Skeletal muscle tissue (tissue), 3 donors: ENCODE measurements at regions not wholly inside any gene's neighbourhood (a gene's known extent, or its start where the extent isn't known, plus 50 kb on each side); places are given as distances from the start of the nearest gene placed in this dataset.

Source experiments
- H3K27ac ChIP-seq: one replicate; pipeline ENCODE4 v1.7.0; 2013; ENCODE audit warnings: mild to moderate bottlenecking, low read depth, low read length, inconsistent platforms
- H3K27me3 ChIP-seq, 3 donors: one replicate each; pipeline ENCODE4 v1.7.0; 2013; ENCODE audit warnings: low read length in 3 of 3; ENCODE audit not compliant: control insufficient read depth in 3 of 3, insufficient read depth in 3 of 3
- H3K36me3 ChIP-seq, 3 donors: one replicate each; pipeline ENCODE4 v1.7.0; 2013; ENCODE audit warnings: low read length in 3 of 3; ENCODE audit not compliant: control insufficient read depth in 3 of 3, insufficient read depth in 3 of 3
- H3K4me1 ChIP-seq, 3 donors: one replicate each; pipeline ENCODE4 v1.7.0; 2013; ENCODE audit warnings: low read length in 3 of 3, mild to moderate bottlenecking in 3 of 3; ENCODE audit not compliant: control insufficient read depth in 3 of 3, insufficient read depth in 3 of 3
- H3K4me3 ChIP-seq, 3 donors: one replicate each; pipeline ENCODE4 v1.7.0; 2013; ENCODE audit warnings: low read length in 3 of 3
- H3K9ac ChIP-seq, 3 donors: one replicate each; pipeline ENCODE4 v1.7.0; 2013; ENCODE audit warnings: low read length in 3 of 3, mild to moderate bottlenecking in 3 of 3, moderate library complexity in 2 of 3, low read depth in 1 of 3
- H3K9me3 ChIP-seq, 3 donors: one replicate each; pipeline ENCODE4 v1.7.0; 2013; ENCODE audit warnings: low read length in 3 of 3; ENCODE audit not compliant: control insufficient read depth in 3 of 3
- donor health status: Osteomylitis.

DNA sequence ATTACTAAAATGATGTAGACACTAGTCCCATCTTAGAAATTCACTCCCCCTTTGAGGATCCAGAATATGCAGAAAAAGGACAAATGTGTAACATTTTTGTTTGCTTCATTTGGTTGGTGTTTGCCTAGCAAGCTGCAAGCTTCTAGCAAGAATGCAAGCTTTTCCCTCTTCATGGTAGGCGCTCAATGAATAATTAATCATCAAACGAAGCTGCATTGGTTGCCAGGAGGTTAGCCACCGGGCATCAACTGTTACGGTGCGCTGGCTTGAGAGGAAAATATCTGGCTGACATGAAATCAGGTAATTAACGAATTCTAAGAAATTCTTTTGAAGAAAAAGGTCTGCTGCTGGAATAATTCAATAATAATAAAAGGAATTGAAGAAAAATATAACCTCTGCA lies 341.0 kb upstream of the KYNU start:
- no peaks in the 10 kb centered on the region for H3K27me3 ChIP-seq

DNA sequence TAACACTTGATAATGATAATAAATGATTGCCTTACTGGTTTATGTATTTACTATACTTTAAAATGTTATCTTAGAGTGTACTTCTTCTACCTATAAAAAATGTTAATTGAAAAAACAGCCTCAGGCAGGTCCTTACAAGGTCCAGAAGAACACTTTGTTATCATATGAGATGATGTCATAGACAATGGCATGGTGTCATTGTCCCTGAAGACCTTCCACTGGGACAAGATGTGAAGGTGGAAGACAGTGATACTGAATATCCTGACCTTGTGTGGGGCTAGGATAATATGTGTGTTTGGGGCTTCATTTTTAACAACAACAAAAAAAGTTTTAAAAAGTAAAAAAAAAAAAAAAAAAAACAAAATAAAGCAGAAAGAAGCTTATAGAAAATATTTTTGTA lies 342.2 kb upstream of the KYNU start:
- no peak overlapping the region for H3K27ac ChIP-seq
- H3K9ac ChIP-seq, result no peak overlapping the region

More for the DNA sequence above, 341.0 kb upstream of the KYNU start:
- no peaks in the 10 kb centered on the region for H3K4me1 ChIP-seq
- H3K9me3 ChIP-seq, result no peaks in the 10 kb centered on the region
- no peak overlapping the region for H3K4me3 ChIP-seq
- H3K27ac ChIP-seq, result no peak overlapping the region
- H3K36me3 ChIP-seq, result no peaks in the 10 kb centered on the region
- no peak overlapping the region for H3K9ac ChIP-seq

DNA sequence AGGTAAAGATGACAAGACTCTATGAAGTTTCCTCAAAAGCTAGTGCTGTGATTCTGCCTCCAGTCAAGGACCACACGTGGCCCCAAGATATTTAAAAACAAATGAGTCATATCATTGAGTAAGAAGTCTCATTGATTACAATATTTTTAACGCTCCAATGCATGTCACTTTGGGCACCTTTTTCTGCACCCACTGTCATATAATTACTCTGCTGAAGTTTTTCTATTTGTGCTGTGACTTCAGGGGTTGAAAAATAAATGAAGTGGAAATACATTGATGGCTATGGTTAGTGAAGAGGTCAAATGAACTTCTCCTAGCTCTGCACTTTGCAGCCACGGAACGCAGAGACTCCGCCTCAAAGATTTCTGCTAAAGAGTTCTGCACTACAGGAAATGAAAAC lies 344.3 kb upstream of the KYNU start:
- H3K4me3 ChIP-seq, result no peak overlapping the region
- H3K36me3 ChIP-seq, result no peaks in the 10 kb centered on the region
- no peak overlapping the region for H3K9ac ChIP-seq
- H3K27ac ChIP-seq, result no peak overlapping the region
- H3K27me3 ChIP-seq, result no peaks in the 10 kb centered on the region
- no peaks in the 10 kb centered on the region for H3K9me3 ChIP-seq
- H3K4me1 ChIP-seq, result no peaks in the 10 kb centered on the region

More for the DNA sequence above, 342.2 kb upstream of the KYNU start:
- Histone ChIP-seq H3K9me3 (no peaks in the 10 kb centered on the region), H3K4me3 (no peak overlapping the region), H3K36me3 (no peaks in the 10 kb centered on the region), H3K27me3 (no peaks in the 10 kb centered on the region), H3K4me1 (no peaks in the 10 kb centered on the region)

DNA sequence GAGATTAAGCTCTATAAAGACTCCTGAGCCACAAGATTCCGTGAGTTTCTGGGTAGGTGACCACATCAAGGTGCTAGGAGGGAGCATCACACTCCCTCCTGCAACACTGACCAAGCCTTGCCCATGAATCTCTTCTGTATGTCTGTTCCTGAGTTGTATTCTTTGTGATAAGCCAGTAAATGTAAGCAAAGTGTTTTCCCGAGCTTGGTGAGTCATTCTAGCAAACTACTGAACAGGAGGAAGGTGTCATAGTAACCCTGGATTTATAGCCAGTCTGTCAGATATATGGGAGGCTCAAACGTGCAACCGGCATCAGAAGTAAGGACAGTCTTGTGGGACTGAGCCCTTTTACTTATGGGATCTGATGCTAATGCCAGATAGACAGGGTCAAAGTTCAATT lies 346.1 kb upstream of the KYNU start:
- Histone ChIP-seq H3K4me3 (no peak overlapping the region), H3K36me3 (no peaks in the 10 kb centered on the region), H3K27ac (no peak overlapping the region), H3K27me3 (no peaks in the 10 kb centered on the region), H3K9ac (no peak overlapping the region), H3K4me1 (no peaks in the 10 kb centered on the region), H3K9me3 (no peaks in the 10 kb centered on the region)

DNA sequence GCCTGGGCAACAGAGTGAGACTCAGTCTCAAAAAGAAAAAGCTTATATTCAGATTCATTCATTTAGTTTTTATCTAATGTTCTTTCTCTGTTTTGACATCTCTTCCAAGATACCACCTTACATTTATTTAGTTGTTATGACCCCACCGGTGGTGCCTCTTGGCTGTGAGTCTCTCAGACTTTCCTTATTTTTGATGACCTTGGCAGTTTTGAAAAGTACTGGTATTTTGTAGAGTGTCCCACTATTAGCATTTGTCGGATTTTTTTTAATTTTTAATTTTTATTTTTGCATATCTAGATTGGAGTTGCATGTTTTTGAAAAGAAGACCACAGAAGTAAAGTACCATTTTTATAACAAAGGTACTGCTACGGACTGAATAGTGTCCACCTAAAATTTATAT lies 351.7 kb upstream of the KYNU start:
- Histone ChIP-seq H3K4me1 (no peaks in the 10 kb centered on the region), H3K36me3 (no peaks in the 10 kb centered on the region), H3K27ac (no peak overlapping the region), H3K9ac (no peak overlapping the region), H3K27me3 (no peaks in the 10 kb centered on the region), H3K4me3 (no peak overlapping the region), H3K9me3 (no peaks in the 10 kb centered on the region)

DNA sequence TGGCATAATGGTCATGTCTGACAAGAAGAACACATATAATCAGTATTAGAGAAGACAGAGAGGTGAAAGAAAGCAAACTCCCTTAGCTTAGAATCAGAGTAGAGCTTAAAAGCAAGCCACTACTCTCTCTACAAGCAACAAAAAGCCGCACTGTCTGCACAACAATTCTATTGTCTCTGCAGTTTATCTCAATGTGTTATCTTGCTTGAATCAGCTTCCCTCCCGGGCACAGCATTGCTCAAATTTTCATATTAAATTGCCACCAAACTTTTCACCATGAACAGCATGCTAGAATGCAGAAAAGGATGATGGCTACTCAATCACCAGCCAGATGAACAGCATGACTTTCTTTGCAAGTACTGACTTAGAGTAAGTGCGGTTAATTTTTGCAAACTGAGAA lies 356.0 kb upstream of the KYNU start:
- Histone ChIP-seq H3K9me3 (no peaks in the 10 kb centered on the region), H3K36me3 (no peaks in the 10 kb centered on the region), H3K27me3 (no peaks in the 10 kb centered on the region), H3K4me1 (no peaks in the 10 kb centered on the region), H3K4me3 (no peak overlapping the region), H3K9ac (no peak overlapping the region), H3K27ac (no peak overlapping the region)

DNA sequence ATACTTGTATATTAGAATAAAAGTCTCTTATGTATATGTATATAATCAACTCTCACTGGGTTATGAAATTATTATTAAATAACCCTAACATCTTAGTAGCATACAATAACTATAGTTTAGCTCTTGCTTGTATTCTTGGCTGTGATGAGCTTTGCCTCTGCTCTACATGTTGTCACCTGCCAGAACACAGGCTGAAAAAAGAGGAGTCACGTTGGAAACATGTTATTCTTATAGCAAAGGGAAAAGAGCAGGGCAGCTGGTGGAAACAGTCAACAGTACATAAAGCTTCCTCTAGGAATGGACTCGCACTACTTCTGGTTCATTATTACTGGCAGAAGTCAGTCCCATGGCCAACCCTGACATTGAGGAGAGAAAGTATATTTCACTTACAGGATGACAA lies 362.0 kb upstream of the KYNU start:
- Histone ChIP-seq H3K9me3 (peaks cover 0 to 2% (median 0%) of the 10 kb centered on the region in 3 donors), H3K9ac (no peak overlapping the region), H3K4me1 (no peaks in the 10 kb centered on the region), H3K27me3 (no peaks in the 10 kb centered on the region), H3K4me3 (no peak overlapping the region), H3K27ac (no peak overlapping the region), H3K36me3 (no peaks in the 10 kb centered on the region)

DNA sequence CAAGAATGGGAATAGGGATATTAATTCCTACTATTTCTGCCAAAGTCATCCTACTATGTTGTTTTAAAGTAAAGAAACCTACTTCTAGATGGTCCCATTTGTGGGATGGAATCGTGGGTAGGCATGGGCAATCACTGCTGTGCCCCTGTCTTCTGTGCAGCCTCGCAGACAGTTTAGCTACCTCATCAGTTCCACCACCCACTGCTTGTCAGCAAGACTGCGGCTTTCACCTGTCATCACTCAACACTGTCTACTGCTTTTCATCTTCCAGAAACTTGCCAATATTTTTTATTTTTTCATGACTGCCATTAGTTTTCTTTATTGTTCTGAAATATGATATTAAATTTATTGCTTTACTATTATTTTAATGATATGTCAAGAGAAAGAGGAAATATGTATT lies 368.1 kb upstream of the KYNU start:
- H3K36me3 ChIP-seq, result no peaks in the 10 kb centered on the region
- no peak overlapping the region for H3K4me3 ChIP-seq
- H3K4me1 ChIP-seq, result no peaks in the 10 kb centered on the region
- H3K27me3 ChIP-seq, result no peaks in the 10 kb centered on the region
- no peak overlapping the region for H3K27ac ChIP-seq
- H3K9ac ChIP-seq, result no peak overlapping the region
- H3K9me3 ChIP-seq, result peaks cover 0 to 2% (median 0%) of the 10 kb centered on the region in 3 donors

DNA sequence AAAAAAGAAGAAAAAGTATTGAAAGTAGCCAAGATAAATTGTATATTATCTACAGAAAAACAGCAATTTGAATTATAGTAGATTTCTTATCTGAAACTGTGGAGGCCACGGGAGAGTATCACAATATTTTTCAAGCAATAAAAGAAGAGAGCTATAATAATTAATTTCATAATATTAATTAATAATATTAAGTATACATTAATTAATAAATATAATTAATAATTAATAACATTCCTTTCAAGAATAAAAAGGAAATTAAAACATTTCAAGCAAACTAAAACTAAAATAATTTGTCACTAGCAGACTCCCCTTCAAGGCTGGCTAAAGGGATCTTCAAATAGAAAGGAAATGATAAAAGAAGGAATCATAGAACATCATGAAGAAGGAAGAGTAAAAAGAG lies 372.7 kb upstream of the KYNU start:
- no peaks in the 10 kb centered on the region for H3K27me3 ChIP-seq
- H3K9me3 ChIP-seq, result no peaks in the 10 kb centered on the region
- H3K36me3 ChIP-seq, result no peaks in the 10 kb centered on the region
- H3K4me3 ChIP-seq, result no peak overlapping the region
- H3K9ac ChIP-seq, result no peak overlapping the region
- no peak overlapping the region for H3K27ac ChIP-seq
- no peaks in the 10 kb centered on the region for H3K4me1 ChIP-seq

DNA sequence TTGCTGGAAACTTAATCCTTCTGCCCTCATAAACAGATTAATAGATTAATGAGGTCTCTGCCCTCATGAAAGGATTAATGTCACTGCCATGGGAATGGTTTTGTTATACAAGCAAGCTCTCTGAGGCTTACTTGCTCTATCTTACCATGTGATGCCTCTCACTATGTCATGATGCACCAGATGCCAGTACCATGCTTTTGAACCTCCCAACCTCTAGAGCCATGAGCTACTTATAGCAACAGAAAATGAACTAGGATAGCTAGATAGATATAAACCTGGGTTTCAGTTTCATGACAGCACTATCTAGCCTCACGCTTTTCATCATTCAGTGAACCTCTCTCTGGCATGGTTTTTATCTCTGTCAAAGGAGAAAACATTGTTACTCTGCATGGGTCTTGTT lies 371.6 kb upstream of the LRP1B start:
- H3K27ac ChIP-seq, result no peak overlapping the region
- no peak overlapping the region for H3K4me3 ChIP-seq
- H3K4me1 ChIP-seq, result no peaks in the 10 kb centered on the region
- H3K36me3 ChIP-seq, result no peaks in the 10 kb centered on the region
- H3K9ac ChIP-seq, result no peak overlapping the region
- no peaks in the 10 kb centered on the region for H3K9me3 ChIP-seq
- no peaks in the 10 kb centered on the region for H3K27me3 ChIP-seq

DNA sequence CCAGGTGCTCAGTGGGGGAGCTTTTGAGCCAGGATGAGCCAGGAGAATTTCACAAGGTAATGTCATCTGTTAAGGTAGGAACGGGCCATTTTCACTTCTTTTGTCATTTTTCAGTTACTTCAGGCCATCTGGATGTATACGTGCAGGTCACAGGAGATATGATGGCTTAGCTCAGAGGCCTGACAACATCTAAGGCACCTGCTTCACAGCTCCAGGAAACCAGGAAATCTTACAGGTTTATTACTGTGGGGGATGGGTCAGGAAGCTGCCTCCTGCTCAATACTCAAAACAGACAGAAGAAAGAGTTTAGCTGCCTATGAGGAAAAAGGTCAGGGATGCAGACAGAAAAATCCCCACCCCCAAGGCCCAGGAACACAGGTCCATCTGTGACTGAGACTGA lies 364.3 kb upstream of the LRP1B start:
- Histone ChIP-seq H3K9me3 (no peaks in the 10 kb centered on the region), H3K36me3 (no peaks in the 10 kb centered on the region), H3K4me3 (no peak overlapping the region), H3K9ac (no peak overlapping the region), H3K27me3 (no peaks in the 10 kb centered on the region), H3K27ac (no peak overlapping the region), H3K4me1 (no peaks in the 10 kb centered on the region)
